ENCODE measurements at regions not wholly inside any gene's neighbourhood (a gene's known extent, or its start where the extent isn't known, plus 50 kb on each side); places are given as distances from the start of the nearest gene placed in this dataset.
A peak's percentile ranks its signal among the peaks of the same experiment; 100 is the strongest.
"Not testable (repeated sequence)": the region's sequence is repeated elsewhere in the genome, so short reads cannot be mapped to it uniquely, and the experiment has no call there.

DNA sequence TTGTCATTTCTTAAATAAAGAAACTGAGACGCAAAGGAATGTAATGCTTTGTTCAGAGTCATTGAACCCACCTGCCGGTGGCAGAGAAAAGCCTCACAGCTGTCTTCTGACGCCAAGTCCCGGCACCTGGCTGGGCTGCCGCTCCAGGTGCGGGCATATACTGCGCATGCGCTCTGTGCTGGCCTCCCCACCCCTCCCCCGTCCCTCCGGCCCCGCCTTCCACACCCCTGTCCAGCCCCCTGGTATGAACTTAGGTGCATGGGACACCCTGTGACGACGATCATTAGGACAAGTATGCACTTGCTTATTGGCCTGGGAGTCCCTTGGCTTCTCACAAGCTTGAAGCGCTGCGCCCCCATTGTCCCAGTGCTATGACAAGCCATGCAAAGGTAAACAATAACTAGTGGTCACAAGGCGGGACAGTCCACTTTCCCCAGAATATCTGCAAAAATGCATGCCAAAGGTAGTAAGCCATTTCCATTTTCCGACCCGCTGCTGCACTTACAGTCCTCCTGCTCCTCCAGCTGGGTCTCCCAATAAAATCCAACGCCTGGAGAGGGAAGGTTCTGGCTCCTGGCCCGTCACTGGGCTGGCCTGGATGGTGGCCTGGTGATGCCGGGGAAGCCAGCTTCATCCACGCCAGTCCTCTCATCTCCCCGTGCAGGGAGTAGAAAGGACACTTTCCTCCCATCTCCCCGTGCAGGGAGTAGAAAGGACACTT lies 100.4 kb downstream of the PSMG1 start:
- DNase-seq (ENCODE audit: low read depth), result no peak

DNA sequence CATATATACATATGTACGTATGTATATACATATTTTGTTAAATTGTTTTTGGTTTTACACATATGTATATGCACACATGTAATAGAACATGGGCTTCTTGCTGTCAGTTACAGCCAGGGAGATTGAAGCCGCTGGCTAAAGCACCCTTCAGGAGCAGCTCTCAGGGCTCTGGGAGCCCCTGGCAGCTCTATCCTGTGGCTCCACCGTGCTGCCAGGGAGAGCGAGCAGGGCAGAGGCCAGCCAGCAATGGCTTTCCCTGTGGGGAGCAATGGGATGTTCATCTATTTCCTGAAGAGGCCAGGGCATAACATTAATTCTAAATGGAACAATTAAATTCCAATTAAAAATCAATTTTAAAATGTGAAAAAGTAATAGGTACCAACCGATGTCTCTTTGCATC lies 102.9 kb downstream of the PSMG1 start:
- no peak for DNase-seq (ENCODE audit: low read depth)

DNA sequence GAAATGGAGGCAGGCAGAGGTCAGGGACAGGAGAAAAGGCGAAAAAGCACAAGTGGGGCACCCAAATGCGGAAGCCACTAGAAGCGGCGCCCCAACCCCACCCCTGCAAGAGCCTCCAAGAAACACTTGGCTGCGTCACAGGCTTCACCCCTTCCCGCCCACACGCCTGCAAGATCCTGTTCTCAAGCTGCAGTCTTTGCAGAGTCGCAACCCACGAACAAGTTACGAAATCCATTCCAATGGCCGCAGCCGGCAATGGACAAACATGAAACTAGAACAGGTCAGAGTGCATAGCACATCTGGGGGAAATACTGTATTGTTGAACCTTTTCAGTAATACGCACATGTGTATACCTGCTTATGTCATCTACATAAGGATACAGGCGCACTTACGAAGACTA lies 103.6 kb downstream of the PSMG1 start:
- peak; percentile 59 for DNase-seq (ENCODE audit: low read depth)

DNA sequence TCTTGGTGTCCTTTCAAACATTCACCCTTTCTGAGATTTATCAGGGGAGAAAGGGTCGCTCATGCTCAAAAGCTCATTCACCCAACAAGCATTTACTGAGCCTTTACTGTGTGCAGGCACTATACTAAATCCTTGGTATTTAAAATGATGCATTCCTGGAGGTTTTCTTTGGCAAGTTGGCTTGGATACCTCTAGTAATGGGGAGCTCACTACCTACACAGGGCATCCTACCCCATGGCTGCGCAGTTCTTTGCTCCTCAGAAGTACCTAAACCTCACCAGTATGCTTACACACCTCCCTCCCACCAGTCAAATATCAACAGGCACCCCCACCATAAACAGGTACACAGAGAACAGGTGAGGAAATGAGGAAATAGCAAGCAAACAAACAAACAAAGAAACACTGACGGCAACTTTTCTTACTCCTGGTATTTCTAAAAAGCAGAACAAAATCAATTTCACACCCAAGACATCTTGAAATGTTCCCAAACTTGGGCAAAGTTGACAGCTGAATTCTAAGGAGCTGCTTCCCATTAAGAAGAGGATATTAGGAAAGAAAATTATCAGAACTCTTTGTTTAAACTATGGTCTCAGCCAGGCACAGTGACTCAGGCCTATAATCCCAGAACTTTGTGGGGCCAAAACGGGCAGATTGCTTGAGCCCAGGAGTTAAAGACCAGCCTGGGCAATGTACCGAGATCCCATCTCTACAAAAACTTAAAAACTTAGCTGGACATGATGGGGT lies 104.8 kb downstream of the PSMG1 start:
- peak; percentile 22 for DNase-seq (ENCODE audit: low read depth)

DNA sequence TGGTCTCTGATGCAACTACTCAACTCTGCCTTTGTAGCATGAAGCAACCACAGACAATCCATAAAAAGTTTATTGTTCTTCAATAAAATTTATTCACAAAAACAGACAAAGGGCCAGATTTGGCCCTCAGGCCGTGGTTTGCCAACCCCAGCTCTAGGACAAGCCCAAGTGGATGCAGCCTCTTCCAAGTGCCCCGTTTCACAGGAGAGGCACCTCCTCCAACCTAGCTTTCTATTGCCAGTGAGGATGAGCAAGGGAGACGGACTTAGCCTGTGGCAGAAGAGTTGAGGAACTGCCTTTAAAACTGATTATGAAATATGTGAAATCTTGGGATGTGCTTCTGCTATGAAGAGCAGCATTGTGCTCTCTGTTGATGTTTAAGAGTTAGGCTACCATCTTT lies 105.4 kb downstream of the PSMG1 start:
- DNase-seq (ENCODE audit: low read depth), result peak; percentile 6

DNA sequence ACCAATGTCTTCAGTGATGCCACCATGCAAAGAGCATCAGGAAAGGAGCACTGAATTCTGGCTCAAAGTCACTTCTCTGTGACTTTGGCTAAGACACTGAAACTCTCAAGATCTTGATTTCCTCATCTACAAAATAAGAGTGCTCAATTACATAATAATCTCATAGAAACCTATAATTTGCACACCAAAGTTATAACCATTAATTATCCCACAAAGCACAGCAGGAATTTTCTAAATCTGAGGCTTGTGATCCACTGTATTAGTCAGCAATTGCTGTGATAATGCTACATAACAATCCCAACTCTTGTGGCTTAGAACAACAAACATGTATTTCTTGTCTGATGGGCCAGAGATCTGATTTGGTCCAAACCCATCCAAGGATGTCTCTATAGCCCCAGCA lies 108.7 kb downstream of the PSMG1 start:
- DNase-seq (ENCODE audit: low read depth), result no peak

DNA sequence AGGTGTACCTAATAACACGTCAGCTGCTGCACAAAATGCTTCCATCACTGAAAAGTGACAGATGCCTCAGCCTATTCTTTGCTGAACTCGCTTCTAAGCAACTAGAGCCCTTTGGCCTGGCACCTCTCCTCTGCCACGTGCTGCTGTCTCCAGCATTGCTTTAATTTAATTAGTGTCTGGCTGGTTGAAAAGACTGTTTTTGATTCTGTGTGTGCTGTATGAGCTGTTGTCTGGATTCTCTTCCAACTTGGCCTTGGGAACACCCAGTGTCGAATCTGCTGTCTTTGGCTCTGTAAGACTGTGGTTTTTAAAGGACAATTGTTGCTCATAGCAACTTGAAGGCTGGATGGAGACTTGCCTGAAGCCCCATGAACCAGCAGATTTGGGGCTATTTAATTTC lies 109.5 kb downstream of the PSMG1 start:
- no peak for DNase-seq (ENCODE audit: low read depth)

DNA sequence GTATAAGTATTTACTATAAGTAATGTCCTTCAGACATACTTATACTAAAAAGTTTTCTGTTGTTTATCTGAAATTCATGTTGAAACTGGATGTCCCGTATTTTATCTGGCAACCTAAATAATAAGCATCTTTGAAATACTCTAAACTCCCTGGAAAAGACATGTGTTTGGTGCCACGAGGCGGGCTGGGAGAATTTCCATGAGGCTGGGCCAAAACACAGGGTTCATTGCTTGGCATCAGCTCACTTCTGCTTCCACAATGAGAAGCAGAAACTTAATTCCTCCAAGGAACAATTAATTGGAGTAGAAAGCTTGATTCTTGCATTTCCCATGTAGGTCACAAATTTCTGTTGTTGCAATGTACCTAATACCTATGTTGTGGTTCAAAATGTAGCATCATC lies 110.2 kb downstream of the PSMG1 start:
- DNase-seq (ENCODE audit: low read depth), result no peak

DNA sequence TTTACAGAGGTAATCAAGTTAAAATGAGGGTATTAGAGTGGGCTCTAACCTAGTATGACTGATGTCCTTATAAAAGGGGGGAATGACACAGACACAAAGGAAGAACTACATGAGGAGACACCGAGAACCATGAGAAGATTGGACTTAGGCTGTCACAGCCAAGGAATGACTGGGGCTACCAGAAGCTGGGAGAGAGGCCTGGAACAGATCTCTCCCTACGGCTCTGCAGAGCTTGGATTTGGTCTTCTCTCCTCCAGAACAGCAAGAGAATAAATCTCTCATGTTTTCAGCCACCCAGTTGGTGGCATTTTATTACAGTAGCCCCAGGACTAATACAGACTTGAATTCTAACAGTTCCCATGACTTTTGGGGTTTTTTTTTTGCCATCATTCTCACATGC lies 110.8 kb downstream of the PSMG1 start:
- no peak for DNase-seq (ENCODE audit: low read depth)

DNA sequence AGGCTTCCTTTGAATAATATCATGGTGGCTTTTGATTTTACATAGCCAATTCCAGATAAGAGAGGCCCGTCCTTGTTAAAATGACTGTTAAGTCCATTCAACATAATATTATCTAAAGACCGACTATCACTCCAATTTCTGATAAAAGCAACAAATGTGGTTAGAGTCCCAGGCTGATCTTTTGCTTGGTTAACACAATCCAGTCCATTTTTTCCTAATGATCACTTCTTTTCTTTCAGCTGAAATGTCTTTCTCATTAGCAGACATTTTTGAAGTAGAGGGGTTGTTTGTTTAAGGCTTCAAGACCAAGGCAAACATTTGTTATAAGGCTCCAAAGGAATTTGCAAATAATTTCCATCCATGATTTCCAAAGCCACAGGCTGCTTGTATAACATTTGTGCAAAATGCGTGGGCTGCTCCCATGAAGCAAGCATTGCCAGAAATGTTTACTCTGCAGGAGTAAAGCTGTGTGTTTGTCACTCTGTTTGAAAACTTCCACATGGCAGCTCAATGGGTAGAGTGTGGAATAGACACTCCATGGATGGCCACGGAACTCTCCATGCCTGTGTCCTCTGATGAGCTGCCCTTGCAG lies 111.5 kb downstream of the PSMG1 start:
- peak; percentile 28 for DNase-seq (ENCODE audit: low read depth)

DNA sequence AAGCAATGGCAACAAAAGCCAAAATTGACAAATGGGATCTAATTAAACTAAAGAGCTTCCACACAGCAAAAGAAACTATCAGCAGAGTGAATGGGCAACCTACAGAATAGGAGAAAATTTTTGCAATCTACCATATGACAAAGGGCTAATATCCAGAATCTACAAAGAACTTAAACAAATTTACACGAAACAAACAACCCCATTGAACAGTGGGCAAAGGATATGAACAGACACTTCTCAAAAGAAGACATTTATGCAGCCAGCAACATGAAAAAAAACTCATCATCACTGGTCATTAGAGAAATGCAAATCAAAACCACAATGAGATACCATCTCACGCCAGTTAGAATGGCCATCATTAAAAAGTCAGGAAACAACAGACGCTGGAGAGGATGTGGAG lies 113.4 kb downstream of the PSMG1 start:
- not testable (repeated sequence) for DNase-seq (ENCODE audit: low read depth)

DNA sequence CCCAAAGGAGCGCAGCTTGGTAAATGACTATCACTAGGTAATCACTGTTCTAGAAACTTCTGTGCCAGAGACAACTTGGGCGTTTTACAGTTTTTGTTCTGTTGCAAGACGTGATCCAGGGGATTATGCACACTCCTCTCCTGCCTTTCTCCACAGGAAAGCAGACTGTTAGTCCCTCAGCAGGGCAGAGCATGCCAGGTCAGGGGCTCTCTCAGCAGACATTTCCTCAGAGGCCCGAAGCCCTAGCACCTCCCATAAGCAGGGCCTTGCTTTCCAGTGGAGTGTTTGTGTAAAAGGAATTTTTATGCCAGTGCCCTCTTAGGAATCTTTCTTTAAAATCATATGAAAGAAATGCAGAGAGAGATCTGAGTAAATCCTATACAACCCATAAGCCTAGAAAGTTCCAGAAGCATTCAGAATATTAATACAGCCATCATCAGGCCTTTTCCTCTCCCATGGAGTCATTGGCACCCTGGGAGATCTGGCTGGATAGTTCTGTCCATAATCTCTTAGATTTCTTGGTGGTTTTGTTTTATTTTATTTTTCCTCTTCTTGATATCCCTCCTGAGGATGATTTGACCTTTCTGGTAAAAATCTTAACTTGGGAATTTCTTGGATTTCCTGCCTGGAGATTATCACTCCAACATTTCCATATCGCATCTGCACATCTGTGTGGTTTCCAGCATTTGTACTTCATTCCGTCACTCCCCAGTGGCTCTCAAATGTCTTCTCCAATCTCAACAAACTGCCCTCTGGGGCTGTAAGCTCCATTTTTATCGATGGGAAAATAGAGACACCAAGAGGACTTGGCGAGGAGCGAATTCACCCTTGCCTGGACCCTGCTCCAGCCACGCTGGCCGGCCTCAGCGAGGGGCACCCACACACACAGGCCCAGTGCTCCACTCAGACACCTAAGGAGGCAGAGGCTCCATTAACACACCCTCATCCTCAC lies 116.1 kb downstream of the PSMG1 start:
- peak; percentile 20 for DNase-seq (ENCODE audit: low read depth)

DNA sequence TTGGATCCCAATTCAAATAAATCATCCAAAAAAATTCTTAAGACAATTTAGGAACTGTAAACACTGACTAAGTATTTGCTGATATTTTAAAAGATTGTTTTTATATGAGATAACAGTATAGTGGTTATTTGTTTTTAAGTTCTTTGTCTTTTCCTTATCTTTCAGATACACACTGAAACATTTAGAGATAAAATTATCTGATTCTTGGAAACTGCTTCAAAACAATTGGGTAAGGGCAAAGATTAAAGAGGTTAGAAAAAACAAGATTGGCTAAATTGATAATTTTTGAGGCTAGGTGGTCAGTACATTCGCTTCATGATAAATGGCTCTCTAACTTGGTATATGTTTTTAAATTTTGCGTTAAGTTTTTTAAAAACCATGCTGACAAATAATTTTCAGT lies 117.3 kb downstream of the PSMG1 start:
- DNase-seq (ENCODE audit: low read depth), result no peak

DNA sequence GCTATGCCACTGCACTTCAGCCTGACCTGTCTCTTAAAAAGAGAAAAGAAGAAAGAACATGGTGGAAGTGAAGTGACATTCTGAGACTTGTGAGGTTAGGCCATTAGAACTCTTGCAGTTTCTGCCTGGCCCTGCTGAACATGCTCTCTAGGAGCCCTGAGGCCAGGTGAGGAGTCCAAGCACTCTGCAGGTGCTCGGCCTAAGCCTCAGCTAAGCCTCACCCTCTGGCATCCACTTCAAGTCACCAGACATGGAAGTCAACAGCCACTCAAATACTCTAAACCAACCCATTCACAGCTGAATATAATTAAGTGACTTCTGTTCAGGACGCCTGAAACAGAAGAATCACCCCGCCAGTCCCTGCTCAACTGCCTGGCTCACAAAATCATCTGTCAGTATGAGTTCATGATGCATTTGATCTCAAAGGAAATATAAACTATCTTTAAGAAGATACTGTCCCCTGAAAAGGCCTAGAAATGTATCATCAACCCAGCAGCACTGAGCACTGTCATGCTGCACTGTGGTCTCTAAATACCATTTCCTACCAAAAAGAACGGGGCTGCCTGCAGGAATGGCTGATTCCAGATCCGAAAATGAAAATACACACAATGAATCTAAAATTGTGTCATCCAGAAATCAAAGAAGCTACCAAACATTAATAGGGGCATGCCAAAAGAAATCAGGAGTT lies 118.8 kb downstream of the PSMG1 start:
- DNase-seq (ENCODE audit: low read depth), result no peak

DNA sequence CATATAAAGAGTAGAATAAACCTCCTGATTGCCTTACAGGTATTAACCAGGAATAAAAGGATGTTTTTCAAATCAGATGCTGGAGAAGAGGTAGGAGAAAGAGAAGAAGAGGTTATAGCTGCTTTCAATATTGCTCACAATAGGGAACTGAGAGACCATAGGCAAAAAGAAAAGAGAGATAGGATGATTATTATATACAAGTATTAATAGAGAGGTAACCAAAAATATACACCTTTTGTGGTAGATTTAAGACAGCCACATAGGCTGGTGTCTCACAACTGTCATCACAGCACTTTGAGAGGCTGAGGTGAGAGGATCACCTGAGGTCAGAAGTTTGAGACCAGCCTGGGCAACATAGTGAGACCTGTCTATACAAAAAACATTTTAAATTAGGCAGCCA lies 119.7 kb downstream of the PSMG1 start:
- no peak for DNase-seq (ENCODE audit: low read depth)

DNA sequence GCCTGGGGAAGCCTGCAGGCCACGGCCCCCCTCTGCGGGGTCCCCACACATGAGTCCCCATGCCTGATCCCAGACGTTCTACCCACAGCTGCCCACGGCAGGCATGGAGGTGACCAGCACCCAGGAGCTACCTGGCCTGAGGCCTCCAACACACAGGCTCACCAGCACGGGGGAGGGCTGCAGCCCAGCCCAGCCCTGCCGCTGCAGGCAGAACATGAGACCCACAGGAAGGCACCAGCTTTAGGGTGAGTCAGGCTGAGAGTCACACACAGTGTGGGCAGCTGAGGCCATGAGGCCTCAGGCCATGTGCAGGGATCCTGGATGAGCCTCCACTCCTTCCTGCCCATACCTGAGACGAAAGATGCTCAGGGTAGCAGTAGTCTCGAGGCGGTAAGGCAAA lies 121.1 kb downstream of the PSMG1 start:
- no peak for DNase-seq (ENCODE audit: low read depth)

DNA sequence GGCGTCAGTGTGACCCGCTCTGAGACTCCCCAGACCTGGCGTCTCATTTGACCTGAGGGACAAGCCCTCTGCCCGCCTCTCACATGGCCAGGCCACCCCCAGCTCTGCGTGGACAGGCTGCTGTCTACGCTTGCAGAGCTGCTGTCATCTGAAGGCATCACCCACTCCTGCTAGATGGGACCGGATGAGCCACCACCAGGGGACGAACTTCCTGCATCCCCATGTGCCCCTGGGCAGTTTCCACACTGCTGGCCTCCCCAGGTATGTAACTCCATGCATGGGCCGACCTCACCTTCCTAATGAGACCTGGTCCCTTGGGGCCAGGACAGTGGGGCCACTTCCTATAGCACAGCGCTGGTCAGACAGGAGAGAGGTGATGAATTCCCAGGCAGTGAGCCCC lies 121.5 kb downstream of the PSMG1 start:
- DNase-seq (ENCODE audit: low read depth), result no peak

DNA sequence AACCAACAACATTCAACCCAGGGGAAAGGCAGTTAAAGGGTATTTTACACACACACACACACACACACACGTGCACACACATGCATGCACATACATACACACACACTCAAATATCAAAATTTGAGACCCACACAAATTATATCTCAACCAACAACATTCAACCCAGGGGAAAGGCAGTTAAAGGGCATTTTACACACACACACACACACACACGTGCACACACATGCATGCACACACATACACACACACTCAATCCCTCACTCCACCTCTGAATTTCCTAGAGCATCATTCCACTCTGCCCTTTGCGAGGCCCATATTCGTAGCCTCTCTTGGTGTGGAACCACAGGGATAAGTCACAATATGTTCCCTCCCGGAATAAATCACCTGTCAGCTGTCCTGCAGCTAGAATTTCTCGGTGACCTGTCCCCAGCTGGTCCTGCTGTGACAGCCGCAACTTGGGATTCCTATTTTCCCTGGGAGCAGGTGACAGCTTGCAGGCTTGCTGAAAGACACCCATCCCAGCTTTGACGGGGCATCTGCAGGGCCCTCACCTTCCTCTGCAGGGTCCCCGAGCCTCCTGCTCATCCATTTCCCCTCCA lies 122.7 kb downstream of the PSMG1 start:
- no peak for DNase-seq (ENCODE audit: low read depth)

DNA sequence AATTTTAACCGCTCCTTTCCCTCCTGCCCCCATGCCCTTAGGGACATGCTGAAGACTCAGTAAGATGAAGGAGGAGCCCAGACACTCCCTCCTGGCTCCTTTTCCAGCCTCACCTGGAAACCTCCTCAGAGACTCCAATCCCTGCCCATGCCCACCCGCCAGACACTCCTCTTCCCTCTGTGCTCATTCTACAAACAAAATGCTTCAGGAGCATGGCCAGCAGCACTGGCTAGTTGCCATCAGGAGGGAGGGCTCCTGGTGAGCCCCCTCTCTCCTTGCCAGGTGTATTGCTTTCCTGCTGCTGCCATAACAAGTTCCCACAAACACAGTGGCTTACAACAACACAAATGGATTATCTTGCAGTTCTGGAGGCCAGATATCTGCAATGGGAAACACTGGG lies 126.1 kb downstream of the PSMG1 start:
- no peak for DNase-seq (ENCODE audit: low read depth)

DNA sequence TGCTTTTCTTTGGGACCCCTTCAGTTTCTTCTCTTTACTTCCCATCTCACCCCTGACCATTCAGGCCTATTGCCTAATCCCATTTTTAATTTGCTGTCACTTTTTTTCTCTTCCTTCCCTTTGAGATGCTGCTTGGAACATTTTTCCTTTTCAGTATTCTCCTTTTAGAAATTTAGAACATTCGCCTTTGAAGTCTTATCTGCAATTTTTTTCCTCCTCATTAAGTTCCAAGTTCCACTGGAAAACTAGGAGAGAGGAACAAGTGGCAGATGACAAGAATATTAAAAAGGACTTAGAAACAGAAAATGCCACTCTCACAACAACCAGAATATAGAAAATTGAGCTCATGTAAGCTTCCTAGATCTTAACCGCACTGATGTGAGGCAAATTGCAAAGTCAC lies 126.6 kb downstream of the PSMG1 start:
- DNase-seq (ENCODE audit: low read depth), result no peak

DNA sequence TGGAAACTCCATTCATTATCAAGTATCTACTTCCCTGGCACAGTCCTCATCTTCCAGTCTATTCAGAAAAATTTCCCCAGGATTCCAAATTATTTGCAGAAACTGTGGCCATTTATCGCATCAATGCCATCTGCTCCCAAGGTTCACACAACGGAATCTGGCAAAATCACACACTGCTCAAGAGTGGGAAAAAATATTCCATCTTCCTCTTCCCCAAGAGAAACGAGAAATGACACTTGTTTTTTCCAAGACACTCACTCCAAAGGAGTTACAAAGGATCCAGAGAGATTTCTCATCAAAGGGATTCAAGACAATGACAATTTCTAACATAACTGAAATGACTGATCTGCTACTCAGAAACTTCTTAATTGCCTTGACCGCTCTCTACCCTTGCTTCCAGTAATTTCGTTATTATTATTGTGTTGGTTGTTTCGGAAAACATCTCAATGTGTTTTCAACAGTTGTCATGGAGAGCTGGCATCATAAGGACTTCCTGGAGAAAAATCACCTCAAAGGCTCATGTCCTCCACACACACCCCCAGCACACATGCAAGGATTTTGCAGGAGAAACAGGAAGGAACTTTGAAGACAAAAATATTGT lies 128.0 kb downstream of the PSMG1 start:
- no peak for DNase-seq (ENCODE audit: low read depth)

All from amniotic epithelial cell (primary cell).